Endothelial cell of umbilical vein (primary cell): ENCODE measurements at regions not wholly inside any gene's neighbourhood (a gene's known extent, or its start where the extent isn't known, plus 50 kb on each side); places are given as distances from the start of the nearest gene placed in this dataset.

Experiments used
- BruUV-seq: library from RNA; stranded (reverse); fragments of 400-500 nt; replicated peaks from 2 replicates; lab custom pipeline; 2021; lab: Mats Ljungman, UMichigan
- CTCF ChIA-PET: fragments of 300-600, 350-600 bp; sonication (Branson Sonifier 250); formaldehyde crosslinking; loops from one replicate; lab custom pipeline; 2021; ENCODE audit warnings: antibody characterized with exemption, inconsistent platforms; lab: Charles Lee
- POLR2A ChIA-PET: fragments of 300-600, 350-600 bp; sonication (Branson Sonifier 250); formaldehyde crosslinking; loops from one replicate; lab custom pipeline; 2021; ENCODE audit warnings: antibody characterized with exemption, inconsistent platforms; lab: Charles Lee
- DNase-seq: peaks from one replicate; pipeline ENCODE4 v3.0.0-alpha.2; 2011; ENCODE audit warnings: low read depth, low spot score
- FAIRE-seq: peaks from 2 replicates; lab custom pipeline; 2011; peaks lifted over from hg19 to GRCh38; lab: Jason Lieb, UNC
- H2AFZ ChIP-seq: 2 replicates; pipeline ENCODE4 v1.6.0; 2012; ENCODE audit warnings: low read depth, low read length, control low read depth, inconsistent platforms
- H3K27ac ChIP-seq: 2 replicates; pipeline ENCODE4 v1.5.1; 2011; ENCODE audit warnings: low read depth, mild to moderate bottlenecking, control low read depth, low read length, moderate library complexity; ENCODE audit not compliant: insufficient read depth
- H3K27me3 ChIP-seq, 2 experiments: 2 replicates each; pipeline versions ENCODE4 v1.6.0 to v1.6.1; 2011; ENCODE audit warnings: low read length in 2 of 2, mixed read lengths in 1 of 2; ENCODE audit not compliant: control insufficient read depth in 2 of 2, insufficient read depth in 2 of 2
- H3K36me3 ChIP-seq, 2 experiments: 2 replicates in 1 of 2; 3 replicates in 1 of 2; pipeline ENCODE4 v1.5.1; 2011; ENCODE audit warnings: low read length in 2 of 2, mild to moderate bottlenecking in 1 of 2, moderate library complexity in 1 of 2; ENCODE audit not compliant: control insufficient read depth in 2 of 2, insufficient read depth in 2 of 2; ENCODE audit errors: extremely low read depth in 1 of 2
- H3K4me1 ChIP-seq: 3 replicates; pipeline ENCODE4 v1.5.1; 2011; ENCODE audit warnings: mild to moderate bottlenecking, low read length; ENCODE audit not compliant: control insufficient read depth, insufficient read depth; ENCODE audit errors: extremely low read depth
- H3K4me2 ChIP-seq: 2 replicates; pipeline ENCODE4 v1.6.1; 2011; ENCODE audit warnings: low read length, control low read depth, mixed read lengths; ENCODE audit not compliant: insufficient read depth
- H3K4me3 ChIP-seq, 3 experiments: fragments of 200-600 bp in 1 of 3; sonication (generic), shearing (Covaris generic) in 1 of 3; replicated peaks in 1 of 3; 2 replicates each; pipeline ENCODE4 v1.5.1; 2011 to 2016; ENCODE audit warnings: control low read depth in 3 of 3, low read length in 3 of 3, mild to moderate bottlenecking in 2 of 3, inconsistent platforms in 1 of 3, low read depth in 1 of 3, moderate library complexity in 1 of 3; ENCODE audit not compliant: insufficient read depth in 1 of 3
- H3K79me2 ChIP-seq: 2 replicates; pipeline ENCODE4 v1.6.0; 2012; ENCODE audit warnings: low read length, inconsistent platforms; ENCODE audit not compliant: control insufficient read depth, insufficient read depth
- H3K9ac ChIP-seq: replicated peaks from 2 replicates; pipeline ENCODE3; 2011; ENCODE audit warnings: low read length, control low read depth; ENCODE audit not compliant: insufficient read depth; ENCODE audit errors: extremely low read depth
- H3K9me1 ChIP-seq: replicated peaks from 3 replicates; pipeline ENCODE4 v1.6.0; 2011; ENCODE audit warnings: mild to moderate bottlenecking, low read length; ENCODE audit not compliant: control insufficient read depth, insufficient read depth; ENCODE audit errors: extremely low read depth
- H3K9me3 ChIP-seq: replicated peaks from 2 replicates; pipeline ENCODE4 v1.5.1; 2012; ENCODE audit warnings: low read length, inconsistent platforms; ENCODE audit not compliant: control insufficient read depth, insufficient read depth
- H4K20me1 ChIP-seq: replicated peaks from 2 replicates; pipeline ENCODE3; 2011; ENCODE audit warnings: mild to moderate bottlenecking, low read length; ENCODE audit not compliant: control insufficient read depth, insufficient read depth; ENCODE audit errors: extremely low read depth
- EZH2 ChIP-seq: IDR thresholded peaks from 2 replicates; pipeline ENCODE4 v1.6.1; 2012; ENCODE audit warnings: borderline replicate concordance, low read depth, mild to moderate bottlenecking, moderate library complexity, low read length, inconsistent platforms; ENCODE audit not compliant: severe bottlenecking
- FOS ChIP-seq: IDR thresholded peaks from 2 replicates; pipeline ENCODE4 v1.6.1; 2011; ENCODE audit warnings: mild to moderate bottlenecking, low read length, moderate library complexity, borderline replicate concordance; ENCODE audit not compliant: insufficient read depth
- GATA2 ChIP-seq: IDR thresholded peaks from 2 replicates; pipeline ENCODE4 v1.7.0; 2011; ENCODE audit warnings: low read depth, mild to moderate bottlenecking, moderate library complexity, mixed read lengths, low read length; ENCODE audit not compliant: insufficient read length, insufficient read depth
- JUN ChIP-seq: IDR thresholded peaks from 2 replicates; pipeline ENCODE4 v1.6.1; 2011; ENCODE audit warnings: borderline replicate concordance, low read depth; ENCODE audit not compliant: insufficient read length, insufficient read depth
- MYC ChIP-seq: IDR thresholded peaks from one replicate; pipeline ENCODE4 v1.6.1; 2011; ENCODE audit warnings: mild to moderate bottlenecking, low read depth, low read length
- POLR2A ChIP-seq: IDR thresholded peaks from 2 replicates; pipeline ENCODE4 v1.6.1; 2012; ENCODE audit warnings: low read depth, mild to moderate bottlenecking, control low read depth, low read length
- POLR2AphosphoS5 ChIP-seq: IDR thresholded peaks from 2 replicates; pipeline ENCODE4 v1.6.1; 2012; ENCODE audit warnings: low read depth, mild to moderate bottlenecking, control low read depth, low read length, moderate library complexity; ENCODE audit not compliant: insufficient read depth
- dilution Hi-C: fragments of 300-500 bp; cut with MboI; formaldehyde crosslinking; loops from one replicate; pipeline ENCODE4 v1.15.0; 2019; ENCODE audit warnings: low sequenced_read_pairs; ENCODE audit not compliant: extremely low pct_ligation_motif_present
- intact Hi-C: fragments of 100-400 bp; cut with micrococcal nuclease; formaldehyde crosslinking; loops from one replicate; pipeline ENCODE4 v1.10.0; 2022
- TF ChIP-seq, protein P1 (sequence below): IDR thresholded peaks from 2 replicates; pipeline ENCODE4 v1.6.1; 2011; ENCODE audit not compliant: insufficient read depth, insufficient read length
- TF ChIP-seq, protein P2 (sequence below), 2 donors: IDR thresholded peaks; 1 replicate in 1 of 2; 2 replicates in 1 of 2; pipeline ENCODE4 v1.5.1; 2011; ENCODE audit warnings: low read length in 2 of 2, mild to moderate bottlenecking in 2 of 2, moderate library complexity in 2 of 2, control low read depth in 1 of 2, inconsistent platforms in 1 of 2, low read depth in 1 of 2; ENCODE audit not compliant: insufficient read depth in 1 of 2; ENCODE audit errors: extremely low read depth in 1 of 2

DNA sequence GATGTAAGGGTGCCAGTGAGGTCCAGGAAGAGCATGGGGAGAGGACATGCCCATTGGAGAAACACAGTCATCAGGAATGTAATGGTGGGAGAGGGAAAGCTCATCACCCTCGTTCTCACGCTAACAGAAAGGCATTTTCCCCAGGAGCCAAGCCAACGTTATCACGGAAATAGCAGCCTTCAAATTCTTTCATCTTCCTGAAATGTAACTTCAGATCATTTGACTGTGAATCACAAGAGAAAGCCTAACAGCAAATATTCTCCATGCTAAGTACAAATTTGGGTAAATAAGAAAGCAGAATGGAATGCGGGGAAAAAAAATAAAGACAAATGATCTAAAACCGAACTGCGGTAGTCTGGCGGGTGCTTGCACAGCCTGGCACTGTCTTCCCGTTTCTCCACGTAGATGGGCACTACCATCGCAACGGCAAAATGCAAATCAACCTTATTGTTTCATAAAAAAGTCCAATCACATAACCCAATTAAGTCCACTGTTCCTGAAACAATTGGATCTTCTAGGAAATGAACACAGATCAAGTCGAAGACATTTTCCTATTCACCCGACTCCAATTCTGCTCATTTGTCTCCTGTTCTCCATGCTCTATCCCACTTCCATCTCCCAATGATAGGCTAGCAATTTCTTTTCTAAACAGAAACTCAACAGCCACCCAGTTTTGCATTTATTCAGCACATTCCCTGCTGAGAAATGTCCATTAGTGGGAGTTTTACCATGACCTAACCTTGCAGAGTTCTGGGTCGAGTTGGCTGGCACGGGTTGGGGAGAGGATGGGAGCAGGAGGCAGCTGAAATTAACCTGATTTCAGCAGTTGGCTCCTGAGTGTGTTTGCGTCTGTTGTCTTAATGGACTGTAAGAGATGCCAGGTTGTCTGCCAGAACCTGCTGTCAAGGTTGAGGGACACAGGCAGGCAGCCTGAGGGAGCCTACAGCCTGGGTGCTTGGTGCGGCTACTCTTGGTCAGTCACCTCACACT is 74.6 kb upstream of the FRMD4A start:
- Histone ChIP-seq H3K27me3 (peaks cover 18 to 29% of the 10 kb centered on the region in 2 experiments), H3K9me1 (no peaks in the 10 kb centered on the region), H2AFZ (no peak overlapping the region), H3K79me2 (no peaks in the 10 kb centered on the region), H3K4me3 (no peak overlapping the region), H4K20me1 (no peaks in the 10 kb centered on the region), H3K36me3 (no peaks in the 10 kb centered on the region), H3K4me1 (no peaks in the 10 kb centered on the region), H3K9ac (no peak overlapping the region), H3K27ac (no peak overlapping the region), H3K9me3 (no peaks in the 10 kb centered on the region), H3K4me2 (no peak overlapping the region)
- DNase-seq (no peak), FAIRE-seq (no peak)
- intact Hi-C loops (no loop called here), dilution Hi-C loops (no loop called here)
- POLR2A ChIA-PET: no interaction called here
- CTCF ChIA-PET: no interaction called here
- no TSS peak for BruUV-seq
- TF ChIP-seq GATA2 (no peak), EZH2 (no peak), JUN (no peak), FOS (no peak), POLR2A (no peak), MYC (no peak), POLR2AphosphoS5 (no peak)
- TF ChIP-seq, protein P1, sequence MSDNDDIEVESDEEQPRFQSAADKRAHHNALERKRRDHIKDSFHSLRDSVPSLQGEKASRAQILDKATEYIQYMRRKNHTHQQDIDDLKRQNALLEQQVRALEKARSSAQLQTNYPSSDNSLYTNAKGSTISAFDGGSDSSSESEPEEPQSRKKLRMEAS: no peak
- TF ChIP-seq, protein P2, sequence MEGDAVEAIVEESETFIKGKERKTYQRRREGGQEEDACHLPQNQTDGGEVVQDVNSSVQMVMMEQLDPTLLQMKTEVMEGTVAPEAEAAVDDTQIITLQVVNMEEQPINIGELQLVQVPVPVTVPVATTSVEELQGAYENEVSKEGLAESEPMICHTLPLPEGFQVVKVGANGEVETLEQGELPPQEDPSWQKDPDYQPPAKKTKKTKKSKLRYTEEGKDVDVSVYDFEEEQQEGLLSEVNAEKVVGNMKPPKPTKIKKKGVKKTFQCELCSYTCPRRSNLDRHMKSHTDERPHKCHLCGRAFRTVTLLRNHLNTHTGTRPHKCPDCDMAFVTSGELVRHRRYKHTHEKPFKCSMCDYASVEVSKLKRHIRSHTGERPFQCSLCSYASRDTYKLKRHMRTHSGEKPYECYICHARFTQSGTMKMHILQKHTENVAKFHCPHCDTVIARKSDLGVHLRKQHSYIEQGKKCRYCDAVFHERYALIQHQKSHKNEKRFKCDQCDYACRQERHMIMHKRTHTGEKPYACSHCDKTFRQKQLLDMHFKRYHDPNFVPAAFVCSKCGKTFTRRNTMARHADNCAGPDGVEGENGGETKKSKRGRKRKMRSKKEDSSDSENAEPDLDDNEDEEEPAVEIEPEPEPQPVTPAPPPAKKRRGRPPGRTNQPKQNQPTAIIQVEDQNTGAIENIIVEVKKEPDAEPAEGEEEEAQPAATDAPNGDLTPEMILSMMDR (IDR thresholded peaks at IDR 0.05; ENCODE audit: extremely low read depth in 1 of 2, insufficient read depth in 1 of 2, low read depth in 1 of 2, low read length in 2 of 2): no peak
